ENCODE measurements at regions not wholly inside any gene's neighbourhood (a gene's known extent, or its start where the extent isn't known, plus 50 kb on each side); places are given as distances from the start of the nearest gene placed in this dataset.

DNA sequence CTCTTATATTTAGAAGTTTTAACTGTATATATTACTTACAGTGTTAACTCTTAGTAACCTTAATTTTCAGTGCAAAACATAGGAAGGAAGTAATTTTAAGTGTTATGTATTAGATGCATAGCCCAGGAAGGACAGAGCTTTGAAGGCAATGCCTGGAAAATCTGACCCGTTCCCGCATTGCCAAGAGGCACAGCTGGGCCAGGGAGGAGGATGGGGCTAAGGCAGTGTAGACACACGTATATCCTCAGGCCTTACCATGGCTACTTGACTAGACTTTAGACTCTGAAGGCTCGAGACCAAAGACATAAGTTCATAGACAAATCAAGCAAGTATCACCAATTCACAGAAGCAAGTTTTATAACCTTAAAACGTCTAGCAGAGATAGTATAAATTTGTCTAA lies 1944.2 kb downstream of the OLFM4 start:
- ATAC-seq, result no peak

DNA sequence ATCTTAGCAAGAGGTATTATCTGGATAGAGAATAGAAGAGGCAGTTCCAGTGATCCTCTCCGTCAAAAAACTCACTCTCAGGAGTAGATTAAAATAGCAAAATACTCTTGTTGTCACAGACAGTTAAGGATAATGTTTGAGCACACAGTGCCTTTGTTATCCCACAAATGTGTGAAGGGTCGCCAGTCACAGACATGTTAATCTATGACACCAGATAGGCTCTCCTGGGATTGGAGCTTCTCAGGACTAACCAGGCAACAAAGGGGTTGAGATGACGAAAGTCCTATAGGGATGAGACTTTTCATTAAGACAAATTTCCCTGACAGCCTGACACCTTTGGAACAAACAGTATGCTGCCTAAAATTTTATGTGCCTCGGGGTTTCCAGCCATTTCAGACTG lies 1947.1 kb downstream of the OLFM4 start:
- TF ChIP-seq TCF4 (CRISPR knock-in tag; IDR thresholded peaks at IDR 0.05; ENCODE audit: borderline replicate concordance) (no peak), ZC3H10 (CRISPR knock-in tag; IDR thresholded peaks at IDR 0.05) (no peak), TOX (CRISPR knock-in tag; IDR thresholded peaks at IDR 0.05; ENCODE audit: borderline replicate concordance) (no peak), ZNF8 (CRISPR knock-in tag; IDR thresholded peaks at IDR 0.05) (no peak), SNAI2 (CRISPR knock-in tag; IDR thresholded peaks at IDR 0.05) (no peak), BACH2 (CRISPR knock-in tag; IDR thresholded peaks at IDR 0.05; ENCODE audit: borderline replicate concordance) (no peak), ISL1 (CRISPR knock-in tag; IDR thresholded peaks at IDR 0.05) (no peak)
- TF ChIP-seq, protein P1, sequence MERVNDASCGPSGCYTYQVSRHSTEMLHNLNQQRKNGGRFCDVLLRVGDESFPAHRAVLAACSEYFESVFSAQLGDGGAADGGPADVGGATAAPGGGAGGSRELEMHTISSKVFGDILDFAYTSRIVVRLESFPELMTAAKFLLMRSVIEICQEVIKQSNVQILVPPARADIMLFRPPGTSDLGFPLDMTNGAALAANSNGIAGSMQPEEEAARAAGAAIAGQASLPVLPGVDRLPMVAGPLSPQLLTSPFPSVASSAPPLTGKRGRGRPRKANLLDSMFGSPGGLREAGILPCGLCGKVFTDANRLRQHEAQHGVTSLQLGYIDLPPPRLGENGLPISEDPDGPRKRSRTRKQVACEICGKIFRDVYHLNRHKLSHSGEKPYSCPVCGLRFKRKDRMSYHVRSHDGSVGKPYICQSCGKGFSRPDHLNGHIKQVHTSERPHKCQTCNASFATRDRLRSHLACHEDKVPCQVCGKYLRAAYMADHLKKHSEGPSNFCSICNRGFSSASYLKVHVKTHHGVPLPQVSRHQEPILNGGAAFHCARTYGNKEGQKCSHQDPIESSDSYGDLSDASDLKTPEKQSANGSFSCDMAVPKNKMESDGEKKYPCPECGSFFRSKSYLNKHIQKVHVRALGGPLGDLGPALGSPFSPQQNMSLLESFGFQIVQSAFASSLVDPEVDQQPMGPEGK (CRISPR knock-in tag; IDR thresholded peaks at IDR 0.05; ENCODE audit: borderline replicate concordance), result no peak
- no peak for ATAC-seq

More for the DNA sequence above, 1944.2 kb downstream of the OLFM4 start:
- TF ChIP-seq ISL1 (CRISPR knock-in tag; IDR thresholded peaks at IDR 0.05), result no peak
- TF ChIP-seq BACH2 (CRISPR knock-in tag; IDR thresholded peaks at IDR 0.05; ENCODE audit: borderline replicate concordance), result no peak
- no peak for TF ChIP-seq ZNF565 (CRISPR knock-in tag; conservative IDR thresholded peaks at IDR 0.05; ENCODE audit: low read depth)
- TF ChIP-seq GLIS3 (CRISPR knock-in tag; IDR thresholded peaks at IDR 0.05), result no peak
- TF ChIP-seq, protein P2, sequence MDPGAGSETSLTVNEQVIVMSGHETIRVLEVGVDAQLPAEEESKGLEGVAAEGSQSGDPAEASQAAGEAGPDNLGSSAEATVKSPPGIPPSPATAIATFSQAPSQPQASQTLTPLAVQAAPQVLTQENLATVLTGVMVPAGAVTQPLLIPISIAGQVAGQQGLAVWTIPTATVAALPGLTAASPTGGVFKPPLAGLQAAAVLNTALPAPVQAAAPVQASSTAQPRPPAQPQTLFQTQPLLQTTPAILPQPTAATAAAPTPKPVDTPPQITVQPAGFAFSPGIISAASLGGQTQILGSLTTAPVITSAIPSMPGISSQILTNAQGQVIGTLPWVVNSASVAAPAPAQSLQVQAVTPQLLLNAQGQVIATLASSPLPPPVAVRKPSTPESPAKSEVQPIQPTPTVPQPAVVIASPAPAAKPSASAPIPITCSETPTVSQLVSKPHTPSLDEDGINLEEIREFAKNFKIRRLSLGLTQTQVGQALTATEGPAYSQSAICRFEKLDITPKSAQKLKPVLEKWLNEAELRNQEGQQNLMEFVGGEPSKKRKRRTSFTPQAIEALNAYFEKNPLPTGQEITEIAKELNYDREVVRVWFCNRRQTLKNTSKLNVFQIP (CRISPR knock-in tag; IDR thresholded peaks at IDR 0.05; ENCODE audit: borderline replicate concordance, low read depth), result no peak
- TF ChIP-seq ZNF70 (CRISPR knock-in tag; IDR thresholded peaks at IDR 0.05), result no peak
- TF ChIP-seq, protein P3, sequence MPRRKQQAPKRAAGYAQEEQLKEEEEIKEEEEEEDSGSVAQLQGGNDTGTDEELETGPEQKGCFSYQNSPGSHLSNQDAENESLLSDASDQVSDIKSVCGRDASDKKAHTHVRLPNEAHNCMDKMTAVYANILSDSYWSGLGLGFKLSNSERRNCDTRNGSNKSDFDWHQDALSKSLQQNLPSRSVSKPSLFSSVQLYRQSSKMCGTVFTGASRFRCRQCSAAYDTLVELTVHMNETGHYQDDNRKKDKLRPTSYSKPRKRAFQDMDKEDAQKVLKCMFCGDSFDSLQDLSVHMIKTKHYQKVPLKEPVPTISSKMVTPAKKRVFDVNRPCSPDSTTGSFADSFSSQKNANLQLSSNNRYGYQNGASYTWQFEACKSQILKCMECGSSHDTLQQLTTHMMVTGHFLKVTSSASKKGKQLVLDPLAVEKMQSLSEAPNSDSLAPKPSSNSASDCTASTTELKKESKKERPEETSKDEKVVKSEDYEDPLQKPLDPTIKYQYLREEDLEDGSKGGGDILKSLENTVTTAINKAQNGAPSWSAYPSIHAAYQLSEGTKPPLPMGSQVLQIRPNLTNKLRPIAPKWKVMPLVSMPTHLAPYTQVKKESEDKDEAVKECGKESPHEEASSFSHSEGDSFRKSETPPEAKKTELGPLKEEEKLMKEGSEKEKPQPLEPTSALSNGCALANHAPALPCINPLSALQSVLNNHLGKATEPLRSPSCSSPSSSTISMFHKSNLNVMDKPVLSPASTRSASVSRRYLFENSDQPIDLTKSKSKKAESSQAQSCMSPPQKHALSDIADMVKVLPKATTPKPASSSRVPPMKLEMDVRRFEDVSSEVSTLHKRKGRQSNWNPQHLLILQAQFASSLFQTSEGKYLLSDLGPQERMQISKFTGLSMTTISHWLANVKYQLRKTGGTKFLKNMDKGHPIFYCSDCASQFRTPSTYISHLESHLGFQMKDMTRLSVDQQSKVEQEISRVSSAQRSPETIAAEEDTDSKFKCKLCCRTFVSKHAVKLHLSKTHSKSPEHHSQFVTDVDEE (CRISPR knock-in tag; IDR thresholded peaks at IDR 0.05), result no peak
- no peak for TF ChIP-seq PPARA (CRISPR knock-in tag; IDR thresholded peaks at IDR 0.05; ENCODE audit: borderline replicate concordance)
- no peak for TF ChIP-seq ESRRG (CRISPR knock-in tag; IDR thresholded peaks at IDR 0.05)
- no peak for TF ChIP-seq SNAI2 (CRISPR knock-in tag; IDR thresholded peaks at IDR 0.05)
- no peak for TF ChIP-seq ZFP3 (CRISPR knock-in tag; IDR thresholded peaks at IDR 0.05)
- TF ChIP-seq, protein P4, sequence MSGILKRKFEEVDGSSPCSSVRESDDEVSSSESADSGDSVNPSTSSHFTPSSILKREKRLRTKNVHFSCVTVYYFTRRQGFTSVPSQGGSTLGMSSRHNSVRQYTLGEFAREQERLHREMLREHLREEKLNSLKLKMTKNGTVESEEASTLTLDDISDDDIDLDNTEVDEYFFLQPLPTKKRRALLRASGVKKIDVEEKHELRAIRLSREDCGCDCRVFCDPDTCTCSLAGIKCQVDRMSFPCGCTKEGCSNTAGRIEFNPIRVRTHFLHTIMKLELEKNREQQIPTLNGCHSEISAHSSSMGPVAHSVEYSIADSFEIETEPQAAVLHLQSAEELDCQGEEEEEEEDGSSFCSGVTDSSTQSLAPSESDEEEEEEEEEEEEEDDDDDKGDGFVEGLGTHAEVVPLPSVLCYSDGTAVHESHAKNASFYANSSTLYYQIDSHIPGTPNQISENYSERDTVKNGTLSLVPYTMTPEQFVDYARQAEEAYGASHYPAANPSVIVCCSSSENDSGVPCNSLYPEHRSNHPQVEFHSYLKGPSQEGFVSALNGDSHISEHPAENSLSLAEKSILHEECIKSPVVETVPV (CRISPR knock-in tag; IDR thresholded peaks at IDR 0.05), result no peak

DNA sequence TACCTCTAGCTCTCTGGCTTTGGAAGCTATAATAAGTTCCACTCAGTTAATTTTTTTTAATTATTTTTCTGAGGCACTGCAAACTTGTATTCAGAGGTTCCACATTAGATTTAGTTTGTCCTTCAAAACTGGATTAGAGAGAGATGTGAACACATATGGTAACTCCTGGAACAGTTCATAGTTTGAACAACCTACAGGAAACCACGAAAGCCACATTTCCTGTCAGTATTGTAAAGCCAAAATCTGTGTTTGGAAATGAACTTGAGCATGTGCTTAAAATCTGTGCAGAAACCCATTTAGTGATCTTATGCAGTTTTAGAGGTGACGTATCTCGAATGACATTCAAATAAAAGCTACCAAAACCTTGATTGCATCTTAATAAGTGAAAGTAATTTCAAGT lies 1952.0 kb downstream of the OLFM4 start:
- TF ChIP-seq ZNF8 (CRISPR knock-in tag; IDR thresholded peaks at IDR 0.05) (no peak), PPARA (CRISPR knock-in tag; IDR thresholded peaks at IDR 0.05; ENCODE audit: borderline replicate concordance) (no peak), ZNF70 (CRISPR knock-in tag; IDR thresholded peaks at IDR 0.05) (no peak), BACH2 (CRISPR knock-in tag; IDR thresholded peaks at IDR 0.05; ENCODE audit: borderline replicate concordance) (no peak), ESRRG (CRISPR knock-in tag; IDR thresholded peaks at IDR 0.05) (no peak), ARNTL (CRISPR knock-in tag; IDR thresholded peaks at IDR 0.05; ENCODE audit: borderline replicate concordance, low read depth) (no peak), TCF4 (CRISPR knock-in tag; IDR thresholded peaks at IDR 0.05; ENCODE audit: borderline replicate concordance) (no peak), OSR1 (CRISPR knock-in tag; IDR thresholded peaks at IDR 0.05) (no peak), TOX (CRISPR knock-in tag; IDR thresholded peaks at IDR 0.05; ENCODE audit: borderline replicate concordance) (no peak), GLIS3 (CRISPR knock-in tag; IDR thresholded peaks at IDR 0.05) (no peak), ISL1 (CRISPR knock-in tag; IDR thresholded peaks at IDR 0.05) (no peak)
- TF ChIP-seq, protein P2 (CRISPR knock-in tag; IDR thresholded peaks at IDR 0.05; ENCODE audit: borderline replicate concordance, low read depth), result no peak
- TF ChIP-seq, protein P4 (CRISPR knock-in tag; IDR thresholded peaks at IDR 0.05), result no peak
- ATAC-seq, result no peak
